SK-N-SH (cell line): ENCODE measurements at regions not wholly inside any gene's neighbourhood (a gene's known extent, or its start where the extent isn't known, plus 50 kb on each side); places are given as distances from the start of the nearest gene placed in this dataset.
"Not testable (repeated sequence)": the region's sequence is repeated elsewhere in the genome, so short reads cannot be mapped to it uniquely, and the experiment has no call there.

Source experiments
- CTCF ChIA-PET: fragments of 300-600, 350-600 bp; formaldehyde crosslinking; extraction: SDS; loops from one replicate; lab custom pipeline; 2021; lab: Yijun Ruan, JAX
- POLR2A ChIA-PET: fragments of 350-600 bp; sonication (Branson Sonifier 250); formaldehyde crosslinking; extraction: SDS; loops from one replicate; lab custom pipeline; 2020; ENCODE audit warnings: antibody characterized with exemption, inconsistent platforms; lab: Yijun Ruan, JAX
- DNase-seq: peaks from one replicate; pipeline ENCODE4 v3.0.0; 2012
- H2AFZ ChIP-seq: fragments of 200-600 bp; sonication (generic); 2 replicates; pipeline ENCODE4 v1.8.1; 2016; ENCODE audit warnings: antibody characterized with exemption, mild to moderate bottlenecking, low read depth
- H3F3A ChIP-seq: fragments of 200-600 bp; sonication (generic); replicated peaks from 2 replicates; pipeline ENCODE3; 2016; ENCODE audit warnings: antibody characterized with exemption, mild to moderate bottlenecking; ENCODE audit not compliant: insufficient read depth
- H3K27ac ChIP-seq, 2 experiments: fragments of 200-500 bp in 1 of 2; fragments of 200-600 bp in 1 of 2; sonication (Bioruptor generic) in 1 of 2; sonication (generic), shearing (Covaris generic) in 1 of 2; 2 replicates each; pipeline versions ENCODE4 v1.5.1 to v1.6.1; 2014 to 2016; ENCODE audit warnings: low read depth in 2 of 2, inconsistent platforms in 1 of 2, low read length in 1 of 2, mild to moderate bottlenecking in 1 of 2, mixed read lengths in 1 of 2
- H3K27me3 ChIP-seq: fragments of 200-600 bp; sonication (generic), shearing (Covaris generic); 2 replicates; pipeline ENCODE4 v1.6.1; 2016; ENCODE audit warnings: mixed run types; ENCODE audit not compliant: insufficient read depth
- H3K36me3 ChIP-seq, 2 experiments: fragments of 200-500 bp in 1 of 2; fragments of 200-600 bp in 1 of 2; sonication (Bioruptor generic) in 1 of 2; sonication (generic) in 1 of 2; replicated peaks in 1 of 2; 2 replicates each; pipeline versions ENCODE3 to v1.5.1; 2014 to 2016; ENCODE audit warnings: low read length in 1 of 2, mild to moderate bottlenecking in 1 of 2; ENCODE audit not compliant: insufficient read depth in 2 of 2, control insufficient read depth in 1 of 2
- H3K4me1 ChIP-seq, 2 experiments: fragments of 200-500 bp in 1 of 2; fragments of 200-600 bp in 1 of 2; sonication (Bioruptor generic) in 1 of 2; sonication (generic), shearing (Covaris generic) in 1 of 2; 2 replicates each; pipeline versions ENCODE4 v1.5.1 to v1.6.1; 2014 to 2016; ENCODE audit warnings: low read depth in 1 of 2, low read length in 1 of 2, mixed run types in 1 of 2; ENCODE audit not compliant: insufficient read depth in 2 of 2, control insufficient read depth in 1 of 2
- H3K4me2 ChIP-seq: fragments of 200-600 bp; sonication (generic), shearing (Covaris generic); 2 replicates; pipeline ENCODE4 v1.6.1; 2017; ENCODE audit warnings: mixed run types
- H3K4me3 ChIP-seq, 2 experiments: fragments of 200-500 bp in 1 of 2; fragments of 200-600 bp in 1 of 2; sonication (Bioruptor generic) in 1 of 2; sonication (generic), shearing (Covaris generic) in 1 of 2; 2 replicates each; pipeline versions ENCODE4 v1.5.1 to v1.8.1; 2014 to 2016; ENCODE audit warnings: low read depth in 2 of 2, inconsistent platforms in 1 of 2, low read length in 1 of 2, mild to moderate bottlenecking in 1 of 2, mixed read lengths in 1 of 2, moderate library complexity in 1 of 2
- H3K79me2 ChIP-seq: fragments of 200-600 bp; sonication (generic); 2 replicates; pipeline ENCODE4 v1.8.1; 2017; ENCODE audit warnings: mild to moderate bottlenecking; ENCODE audit not compliant: insufficient read depth
- H3K9ac ChIP-seq: fragments of 200-600 bp; sonication (generic); 2 replicates; pipeline ENCODE4 v1.6.1; 2017; ENCODE audit warnings: mixed run types
- H3K9me2 ChIP-seq: fragments of 200-600 bp; sonication (generic); 2 replicates; pipeline ENCODE4 v1.6.1; 2017; ENCODE audit warnings: mixed run types
- H3K9me3 ChIP-seq: fragments of 200-600 bp; sonication (generic); 2 replicates; pipeline ENCODE4 v1.6.1; 2017; ENCODE audit warnings: mixed run types, mild to moderate bottlenecking, moderate library complexity
- H4K20me1 ChIP-seq: fragments of 200-600 bp; sonication (generic); 2 replicates; pipeline ENCODE4 v1.6.1; 2017; ENCODE audit warnings: mild to moderate bottlenecking, mixed run types; ENCODE audit not compliant: insufficient read depth
- EZH2phosphoT487 ChIP-seq: fragments of 200-600 bp; sonication (generic); IDR thresholded peaks from 2 replicates; pipeline ENCODE4 v1.6.1; 2017; ENCODE audit warnings: low read depth, mixed run types, mild to moderate bottlenecking, antibody characterized with exemption, moderate library complexity, borderline replicate concordance
- FOXM1 ChIP-seq: IDR thresholded peaks from 2 replicates; pipeline ENCODE4 v1.4.0; 2012; ENCODE audit warnings: low read depth, mild to moderate bottlenecking
- MAX ChIP-seq: IDR thresholded peaks from 2 replicates; pipeline ENCODE4 v1.4.0; 2012; ENCODE audit warnings: low read depth
- NRF1 ChIP-seq: IDR thresholded peaks from 2 replicates; pipeline ENCODE4 v1.6.1; 2012; ENCODE audit warnings: low read depth, mild to moderate bottlenecking, low read length
- POLR2AphosphoS5 ChIP-seq: IDR thresholded peaks from 2 replicates; pipeline ENCODE4 v1.6.1; 2012; ENCODE audit warnings: low read depth, low read length
- RCOR1 ChIP-seq: fragments of 150-350 bp; IDR thresholded peaks from 2 replicates; pipeline ENCODE4 v1.6.1; 2017; ENCODE audit warnings: antibody characterized with exemption, low read length
- REST ChIP-seq: IDR thresholded peaks from 2 replicates; pipeline ENCODE4 v1.6.1; 2012; ENCODE audit warnings: mild to moderate bottlenecking, low read depth, low read length, moderate library complexity
- TAF1 ChIP-seq: IDR thresholded peaks from 2 replicates; pipeline ENCODE4 v1.6.1; 2012; ENCODE audit warnings: low read depth, mild to moderate bottlenecking, low read length, moderate library complexity, borderline replicate concordance
- TEAD4 ChIP-seq: IDR thresholded peaks from 2 replicates; pipeline ENCODE4 v1.4.0; 2012; ENCODE audit warnings: mild to moderate bottlenecking, borderline replicate concordance; ENCODE audit not compliant: insufficient read depth
- USF1 ChIP-seq: IDR thresholded peaks from 2 replicates; pipeline ENCODE4 v1.4.0; 2012; ENCODE audit warnings: low read depth, borderline replicate concordance
- YY1 ChIP-seq: IDR thresholded peaks from 2 replicates; pipeline ENCODE4 v1.4.0; 2012; ENCODE audit warnings: low read depth, mild to moderate bottlenecking
- WGBS: methylation state at CpG from one replicate; pipeline ENCODE4 v1.1.6; 2017; ENCODE audit warnings: low lambda C conversion rate; 5-methylcytosine and 5-hydroxymethylcytosine counted together
- TF ChIP-seq, protein P1 (sequence below): fragments of 150-350 bp; IDR thresholded peaks from 2 replicates; pipeline ENCODE4 v1.6.1; 2017; ENCODE audit warnings: antibody characterized with exemption, low read length, low read depth, borderline replicate concordance

DNA sequence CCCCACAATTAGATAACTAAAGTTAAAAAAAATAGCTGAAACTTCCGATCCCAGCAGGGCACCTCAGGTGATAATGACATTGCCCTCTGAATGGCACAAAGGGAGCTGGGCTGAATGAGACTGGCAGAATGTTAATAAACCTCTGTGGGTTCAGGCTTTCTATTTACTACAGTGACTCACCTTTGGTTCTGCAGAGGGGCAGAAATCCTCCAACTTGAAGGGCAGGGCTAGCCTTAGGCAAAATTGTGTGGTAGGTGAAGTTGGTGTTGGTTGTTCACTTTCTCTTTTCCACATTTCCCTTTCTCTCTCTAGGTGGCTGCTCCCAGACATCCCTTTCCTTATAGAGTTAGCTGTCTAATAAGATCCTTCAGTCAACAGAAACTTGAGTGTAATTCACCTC lies 625.2 kb downstream of the EPM2A start:
- H3F3A ChIP-seq = no peaks in the 10 kb centered on the region
- H3K36me3 ChIP-seq = no peaks in the 10 kb centered on the region
- H3K79me2 ChIP-seq = no peaks in the 10 kb centered on the region
- DNase-seq = no peak
- no peaks in the 10 kb centered on the region for H3K9me2 ChIP-seq
- TF ChIP-seq TAF1 = no peak
- no peak for TF ChIP-seq MAX
- TF ChIP-seq POLR2AphosphoS5 = no peak
- no peak for TF ChIP-seq YY1
- no peak for TF ChIP-seq NRF1
- TF ChIP-seq RCOR1 = no peak
- TF ChIP-seq EZH2phosphoT487 = no peak
- TF ChIP-seq TEAD4 = no peak
- no peak for TF ChIP-seq USF1
- TF ChIP-seq, protein P1, sequence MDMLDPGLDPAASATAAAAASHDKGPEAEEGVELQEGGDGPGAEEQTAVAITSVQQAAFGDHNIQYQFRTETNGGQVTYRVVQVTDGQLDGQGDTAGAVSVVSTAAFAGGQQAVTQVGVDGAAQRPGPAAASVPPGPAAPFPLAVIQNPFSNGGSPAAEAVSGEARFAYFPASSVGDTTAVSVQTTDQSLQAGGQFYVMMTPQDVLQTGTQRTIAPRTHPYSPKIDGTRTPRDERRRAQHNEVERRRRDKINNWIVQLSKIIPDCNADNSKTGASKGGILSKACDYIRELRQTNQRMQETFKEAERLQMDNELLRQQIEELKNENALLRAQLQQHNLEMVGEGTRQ = no peak
- no peak for TF ChIP-seq FOXM1
- TF ChIP-seq REST = no peak
- CTCF ChIA-PET = no interaction called here
- no peak overlapping the region for H2AFZ ChIP-seq
- H3K4me1 ChIP-seq = peaks cover 0 to 3% of the 10 kb centered on the region in 2 experiments; a peak in 1 of 4 replicates
- H4K20me1 ChIP-seq = no peaks in the 10 kb centered on the region
- H3K9ac ChIP-seq = no peak overlapping the region
- no peaks in the 10 kb centered on the region for H3K9me3 ChIP-seq
- H3K27ac ChIP-seq = no peak overlapping the region
- WGBS = 55% methylated on average over 1 of the region's 1 CpG
- no peak overlapping the region for H3K4me3 ChIP-seq
- no peaks in the 10 kb centered on the region for H3K27me3 ChIP-seq
- POLR2A ChIA-PET = no interaction called here
- no peak overlapping the region for H3K4me2 ChIP-seq

- CTCF ChIA-PET, H2AFZ ChIP-seq, H3K4me1 ChIP-seq, H3K4me3 ChIP-seq, H3K9me3 ChIP-seq, H4K20me1 ChIP-seq, H3K79me2 ChIP-seq, DNase-seq, H3K9ac ChIP-seq, H3K4me2 ChIP-seq, H3K27me3 ChIP-seq, H3F3A ChIP-seq, H3K36me3 ChIP-seq, H3K27ac ChIP-seq, H3K9me2 ChIP-seq, POLR2A ChIA-PET: not testable (repeated sequence)
- WGBS = 67% methylated on average over 2 of the region's 2 CpGs
Observed at GRCh38 chr6:145111407-145111806, 623.9 kb downstream of the EPM2A start.
